T-helper 17 cell (primary cell): ENCODE measurements at regions not wholly inside any gene's neighbourhood (a gene's known extent, or its start where the extent isn't known, plus 50 kb on each side); places are given as distances from the start of the nearest gene placed in this dataset.
"Not testable (repeated sequence)": the region's sequence is repeated elsewhere in the genome, so short reads cannot be mapped to it uniquely, and the experiment has no call there.

Source experiments
- ATAC-seq: fragments of 150-1000 bp; cut with Tn5 transposase; 2 replicates; pipeline ENCODE4 v1.10.0; 2021; ENCODE audit warnings: mild to moderate bottlenecking, moderate library complexity
- DNase-seq, 3 donors: peaks; one replicate each; pipeline versions ENCODE4 v3.0.0 to v3.0.0-alpha.2; 2020 to 2021
- H3K9me3 ChIP-seq: one replicate; pipeline ENCODE4 v1.7.0; 2013; ENCODE audit warnings: low read length, mild to moderate bottlenecking; ENCODE audit not compliant: control insufficient read depth, poor library complexity, severe bottlenecking
- H3K27ac Mint-ChIP-seq: one replicate; pipeline ENCODE4 v1.8.0; 2022; ENCODE audit warnings: mild to moderate bottlenecking, moderate library complexity, mixed read lengths
- H3K27me3 Mint-ChIP-seq: one replicate; pipeline ENCODE4 v1.8.0; 2022; ENCODE audit warnings: mixed read lengths
- H3K36me3 Mint-ChIP-seq: one replicate; pipeline ENCODE4 v1.8.0; 2022; ENCODE audit warnings: low read depth, mixed read lengths
- H3K4me1 Mint-ChIP-seq: one replicate; pipeline ENCODE4 v1.8.0; 2022; ENCODE audit warnings: mild to moderate bottlenecking, mixed read lengths
- H3K4me3 Mint-ChIP-seq: one replicate; pipeline ENCODE4 v1.8.0; 2022; ENCODE audit warnings: mild to moderate bottlenecking, moderate library complexity, mixed read lengths

DNA sequence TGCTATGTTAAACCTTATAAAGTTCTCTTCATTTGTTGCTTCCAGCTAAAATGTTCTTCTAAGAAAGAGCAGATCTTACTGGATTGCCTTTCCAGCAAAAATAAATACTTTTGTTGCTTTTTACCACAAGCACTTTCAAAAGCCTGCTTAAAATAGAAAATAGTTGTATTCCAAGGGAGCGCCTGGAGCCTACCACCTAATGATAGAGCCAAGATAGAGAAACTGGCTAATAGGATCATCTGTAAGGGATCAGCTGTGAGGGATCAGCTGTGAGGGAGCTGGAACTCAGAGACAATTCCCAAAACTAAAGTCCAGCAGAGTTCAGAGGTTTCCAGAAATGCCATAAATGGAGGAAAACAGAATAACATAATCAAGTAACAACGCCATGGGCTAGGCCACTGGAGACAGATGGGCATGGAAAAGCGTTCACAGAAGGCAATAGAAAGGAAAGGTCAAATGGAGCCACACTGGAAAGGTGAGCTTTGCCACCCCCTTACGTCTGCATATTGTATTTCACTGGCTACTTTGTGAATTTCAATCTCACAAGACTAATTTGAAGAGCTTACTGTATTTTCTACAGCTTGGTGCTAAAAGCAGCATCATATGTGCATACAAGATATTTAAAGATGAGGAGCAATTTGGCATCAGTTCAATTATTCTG, 140.6 kb upstream of the TLE4 start:
- no peaks in the 10 kb centered on the region for H3K9me3 ChIP-seq
- Mint-ChIP-seq H3K4me1 (no peaks in the 10 kb centered on the region), H3K4me3 (no peak overlapping the region), H3K36me3 (no peaks in the 10 kb centered on the region), H3K27ac (no peak overlapping the region), H3K27me3 (peaks cover 14% of the 10 kb centered on the region)
- ATAC-seq (no peak), DNase-seq (no peak)

DNA sequence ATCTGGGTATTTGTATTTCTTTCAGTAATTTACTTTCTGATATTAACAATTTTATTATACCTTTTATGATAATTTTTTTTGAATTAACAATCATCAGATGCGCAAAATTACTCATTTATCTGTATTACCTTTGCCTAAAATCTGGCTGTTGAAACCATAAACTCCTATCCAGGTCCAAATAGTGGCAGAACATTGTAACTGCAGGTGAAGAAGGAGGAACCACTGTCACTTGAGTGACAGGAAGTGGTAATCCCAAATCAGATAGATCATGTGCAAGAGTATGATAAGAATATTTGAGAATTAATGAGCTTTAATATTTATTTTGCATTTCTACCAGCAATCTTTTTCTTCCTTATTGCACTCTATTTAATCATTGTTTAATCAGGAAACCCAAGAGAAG, 139.3 kb upstream of the TLE4 start:
- Mint-ChIP-seq H3K27ac (no peak overlapping the region), H3K4me1 (no peaks in the 10 kb centered on the region), H3K4me3 (no peak overlapping the region), H3K27me3 (peaks cover 14% of the 10 kb centered on the region), H3K36me3 (no peaks in the 10 kb centered on the region)
- ATAC-seq (no peak), DNase-seq (no peak)
- no peaks in the 10 kb centered on the region for H3K9me3 ChIP-seq

DNA sequence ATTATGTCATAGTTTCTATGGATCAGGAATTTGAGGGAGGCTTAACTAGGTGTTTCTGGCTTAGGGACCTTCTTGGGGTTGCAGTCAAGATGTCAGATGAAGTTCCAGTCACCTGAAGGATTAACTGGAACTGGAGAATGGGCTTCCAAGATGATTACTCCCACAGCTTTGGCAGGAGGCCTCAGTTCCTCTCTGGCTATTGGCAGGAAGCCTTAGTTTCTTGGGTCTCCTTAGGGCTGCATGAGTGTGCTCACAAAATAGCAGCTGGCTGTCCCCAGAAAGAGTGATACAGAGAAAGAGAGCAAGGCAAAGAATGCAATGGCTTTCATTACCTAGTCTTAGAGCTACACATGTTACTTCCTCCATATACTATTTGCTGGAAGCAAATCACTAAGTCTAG, 138.1 kb upstream of the TLE4 start:
- Mint-ChIP-seq H3K4me3 (no peak overlapping the region), H3K27ac (no peak overlapping the region), H3K36me3 (no peaks in the 10 kb centered on the region), H3K4me1 (no peaks in the 10 kb centered on the region), H3K27me3 (peaks cover 22% of the 10 kb centered on the region)
- no peak for DNase-seq
- no peaks in the 10 kb centered on the region for H3K9me3 ChIP-seq
- no peak for ATAC-seq

DNA sequence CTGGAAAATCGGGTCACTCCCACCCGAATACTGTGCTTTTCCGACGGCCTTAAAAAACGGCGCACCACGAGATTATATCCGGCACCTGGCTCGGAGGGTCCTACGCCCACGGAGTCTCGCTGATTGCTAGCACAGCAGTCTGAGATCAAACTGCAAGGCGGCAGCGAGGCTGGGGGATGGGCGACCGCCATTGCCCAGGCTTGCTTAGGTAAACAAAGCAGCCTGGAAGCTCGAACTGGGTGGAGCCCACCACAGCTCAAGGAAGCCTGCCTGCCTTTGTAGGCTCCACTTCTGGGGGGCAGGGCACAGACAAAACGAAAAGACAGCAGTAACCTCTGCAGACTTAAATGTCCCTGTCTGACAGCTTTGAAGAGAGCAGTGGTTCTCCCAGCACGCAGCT, 132.5 kb upstream of the TLE4 start:
- peaks cover 22% of the 10 kb centered on the region for H3K27me3 Mint-ChIP-seq
- H3K9me3 ChIP-seq, DNase-seq, H3K36me3 Mint-ChIP-seq, H3K4me1 Mint-ChIP-seq, ATAC-seq, H3K27ac Mint-ChIP-seq, H3K4me3 Mint-ChIP-seq: not testable (repeated sequence)

DNA sequence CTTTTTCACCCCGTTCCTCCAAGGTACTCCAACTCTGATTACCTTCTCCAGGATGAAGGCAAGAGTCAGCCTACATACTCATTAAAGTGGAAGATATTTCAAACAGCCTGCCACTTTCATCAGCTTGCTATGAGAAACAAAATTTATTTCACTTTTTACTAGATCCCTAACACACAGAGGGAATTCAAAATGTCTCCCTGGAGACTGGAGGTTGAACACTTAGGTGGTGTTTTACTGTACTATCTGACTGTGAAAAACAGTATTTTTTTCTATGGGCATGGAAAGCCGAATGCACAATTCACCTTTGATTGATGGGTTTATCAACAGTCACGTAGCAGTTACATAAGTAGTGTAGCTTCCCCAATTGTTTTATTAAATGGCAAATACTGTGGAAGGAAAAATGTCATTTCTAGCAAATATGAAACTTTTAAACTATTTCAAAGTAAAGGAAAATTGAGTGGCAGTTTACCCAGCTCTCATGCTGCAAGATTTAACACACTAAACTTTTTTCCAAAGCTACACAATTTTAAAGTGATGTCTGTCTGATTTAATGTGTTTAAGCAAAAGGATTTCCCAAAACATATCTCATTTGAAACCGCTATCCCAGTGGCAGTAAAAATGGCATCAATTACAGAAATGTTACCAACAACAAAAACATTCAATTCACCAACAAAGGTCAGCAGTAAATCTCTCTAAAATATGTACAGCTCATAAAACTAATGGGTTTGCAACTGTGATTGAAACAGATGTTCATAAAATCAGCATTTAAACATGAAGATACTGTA, 125.0 kb upstream of the TLE4 start:
- H3K27ac Mint-ChIP-seq, result no peak overlapping the region
- ATAC-seq, result no peak
- no peaks in the 10 kb centered on the region for H3K9me3 ChIP-seq
- H3K4me3 Mint-ChIP-seq, result no peak overlapping the region
- H3K4me1 Mint-ChIP-seq, result no peaks in the 10 kb centered on the region
- no peaks in the 10 kb centered on the region for H3K36me3 Mint-ChIP-seq
- no peak for DNase-seq
- H3K27me3 Mint-ChIP-seq, result no peaks in the 10 kb centered on the region

DNA sequence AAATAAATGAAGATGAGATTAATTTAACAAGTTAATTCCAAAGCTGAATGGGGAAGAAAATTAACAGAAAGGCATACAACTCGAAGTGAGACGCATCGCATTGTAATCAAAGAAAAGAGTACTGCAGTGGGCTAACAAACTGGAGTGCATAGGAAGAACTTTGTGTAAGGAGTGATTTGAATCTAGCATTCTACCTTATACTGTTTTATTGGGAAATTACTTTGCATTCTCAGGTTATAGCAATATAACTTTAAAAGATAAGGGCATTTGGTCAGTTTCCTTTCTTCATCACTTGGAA, 124.5 kb upstream of the TLE4 start:
- H3K27me3 Mint-ChIP-seq, result no peaks in the 10 kb centered on the region

DNA sequence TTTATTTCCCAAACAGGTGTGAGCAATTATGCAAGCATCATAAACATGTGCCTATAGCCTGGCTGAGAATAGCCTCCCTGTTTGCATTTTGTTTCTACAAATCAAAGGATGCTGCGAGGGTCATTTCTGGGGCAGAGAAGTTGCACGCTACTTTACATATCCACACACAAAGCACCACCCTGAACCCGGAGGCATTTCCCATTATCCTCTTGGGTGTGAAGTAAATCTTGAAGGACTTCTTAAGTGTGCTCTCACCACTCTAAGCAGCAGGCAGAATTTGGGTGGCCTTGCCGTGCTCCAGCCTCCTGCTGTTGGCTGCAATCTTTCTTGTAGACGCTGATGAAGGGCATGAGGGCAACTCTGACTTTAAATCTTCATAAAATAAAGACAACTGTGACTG, 124.0 kb upstream of the TLE4 start:
- H3K9me3 ChIP-seq, result no peaks in the 10 kb centered on the region
- no peak overlapping the region for H3K4me3 Mint-ChIP-seq
- H3K27ac Mint-ChIP-seq, result no peak overlapping the region
- H3K27me3 Mint-ChIP-seq, result no peaks in the 10 kb centered on the region
- no peaks in the 10 kb centered on the region for H3K4me1 Mint-ChIP-seq
- H3K36me3 Mint-ChIP-seq, result no peaks in the 10 kb centered on the region
- ATAC-seq (no peak), DNase-seq (no peak)

More for the DNA sequence above, 124.5 kb upstream of the TLE4 start:
- no peaks in the 10 kb centered on the region for H3K36me3 Mint-ChIP-seq
- no peak for ATAC-seq
- no peaks in the 10 kb centered on the region for H3K4me1 Mint-ChIP-seq
- DNase-seq, result no peak
- no peak overlapping the region for H3K27ac Mint-ChIP-seq
- no peaks in the 10 kb centered on the region for H3K9me3 ChIP-seq
- no peak overlapping the region for H3K4me3 Mint-ChIP-seq

DNA sequence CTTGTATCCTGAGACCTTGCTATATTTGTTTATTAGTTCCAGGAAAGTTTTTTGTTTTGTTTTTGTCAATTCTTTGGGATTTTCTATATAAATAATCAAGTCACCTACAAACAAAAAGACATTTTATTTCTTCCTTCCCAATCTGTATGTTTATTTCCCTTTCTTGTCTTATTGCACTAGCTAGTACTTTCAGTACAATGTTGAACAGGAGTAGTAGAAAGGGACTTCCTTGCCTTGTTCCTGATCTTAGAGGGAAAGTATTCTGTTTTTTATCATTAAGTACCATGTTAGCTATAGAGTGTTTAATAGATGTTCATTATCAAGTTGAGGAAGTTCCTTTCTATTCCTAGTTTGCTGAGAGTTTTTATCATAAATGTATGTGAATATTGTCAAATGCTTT, 119.5 kb upstream of the TLE4 start:
- no peak overlapping the region for H3K4me3 Mint-ChIP-seq
- DNase-seq, result no peak
- H3K27ac Mint-ChIP-seq, result no peak overlapping the region
- peaks cover 5% of the 10 kb centered on the region for H3K27me3 Mint-ChIP-seq
- ATAC-seq, result no peak
- H3K36me3 Mint-ChIP-seq, result no peaks in the 10 kb centered on the region
- H3K4me1 Mint-ChIP-seq, result no peaks in the 10 kb centered on the region
- H3K9me3 ChIP-seq, result no peaks in the 10 kb centered on the region

DNA sequence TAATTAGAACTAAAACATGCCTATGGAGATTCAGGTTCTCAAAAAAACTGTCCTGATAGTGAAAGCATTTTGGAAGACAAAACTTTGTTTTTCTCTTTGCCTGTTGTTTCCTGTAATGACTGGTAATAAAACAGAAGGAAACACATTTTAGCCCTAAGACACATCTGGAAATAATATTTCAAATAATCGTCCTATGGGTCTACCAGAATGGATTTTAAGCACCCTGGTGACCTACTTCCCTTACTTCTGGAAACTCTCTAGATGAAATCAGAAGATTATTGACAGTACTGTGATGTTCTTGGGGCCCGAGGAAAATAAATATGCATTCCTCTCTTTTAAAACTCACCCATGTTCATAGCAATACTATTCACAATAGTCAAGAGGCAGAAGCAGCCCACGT, 110.1 kb upstream of the TLE4 start:
- ATAC-seq, result no peak
- H3K27me3 Mint-ChIP-seq, result peaks cover 31% of the 10 kb centered on the region
- H3K4me1 Mint-ChIP-seq, result no peaks in the 10 kb centered on the region
- DNase-seq, result no peak
- peaks cover 2% of the 10 kb centered on the region for H3K36me3 Mint-ChIP-seq
- no peak overlapping the region for H3K27ac Mint-ChIP-seq
- H3K4me3 Mint-ChIP-seq, result no peak overlapping the region
- no peaks in the 10 kb centered on the region for H3K9me3 ChIP-seq

DNA sequence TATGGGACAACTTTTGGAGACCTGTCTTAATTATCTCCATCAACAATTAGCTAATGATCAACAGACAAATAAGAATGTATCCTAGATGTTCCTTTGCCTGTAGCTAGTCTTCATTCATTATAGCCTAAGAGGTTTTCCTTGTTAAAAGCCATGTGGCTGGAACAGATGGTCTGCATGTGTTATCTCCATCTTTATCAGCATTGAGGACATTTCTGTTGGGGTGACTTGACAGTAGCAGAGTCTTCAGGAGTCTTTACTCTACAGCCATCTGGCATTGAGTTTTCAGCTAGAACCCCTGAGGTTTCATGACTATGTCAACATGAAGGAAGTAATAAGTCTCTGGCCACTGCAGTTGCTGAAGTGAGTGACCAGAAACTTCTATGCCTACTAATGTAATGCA, 106.6 kb upstream of the TLE4 start:
- ATAC-seq (no peak), DNase-seq (no peak)
- Mint-ChIP-seq H3K4me1 (peaks cover 2% of the 10 kb centered on the region), H3K27me3 (peaks cover 9% of the 10 kb centered on the region), H3K27ac (no peak overlapping the region), H3K36me3 (no peaks in the 10 kb centered on the region), H3K4me3 (no peak overlapping the region)
- H3K9me3 ChIP-seq, result no peaks in the 10 kb centered on the region

DNA sequence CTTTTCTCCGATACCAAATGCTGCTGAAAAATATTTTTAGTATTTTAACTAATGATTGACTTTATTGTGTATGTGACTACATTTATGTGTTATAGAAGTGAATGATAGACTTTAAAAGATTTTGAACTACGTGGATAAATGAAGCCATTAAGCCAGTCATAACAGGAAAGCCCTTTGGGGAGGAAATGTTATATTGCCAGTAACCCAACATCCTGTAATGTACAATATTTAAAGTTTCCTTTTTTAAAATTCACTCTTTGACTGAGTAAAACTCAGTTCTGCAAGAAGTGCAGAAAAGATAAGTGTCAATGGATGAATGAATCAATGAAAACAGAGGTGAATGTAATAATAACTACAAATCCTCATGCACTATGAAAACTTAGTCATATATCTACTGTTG, 102.6 kb upstream of the TLE4 start:
- Mint-ChIP-seq H3K27me3 (no peaks in the 10 kb centered on the region), H3K27ac (no peak overlapping the region), H3K4me1 (peaks cover 2% of the 10 kb centered on the region), H3K36me3 (no peaks in the 10 kb centered on the region), H3K4me3 (no peak overlapping the region)
- no peaks in the 10 kb centered on the region for H3K9me3 ChIP-seq
- ATAC-seq (no peak), DNase-seq (no peak)

DNA sequence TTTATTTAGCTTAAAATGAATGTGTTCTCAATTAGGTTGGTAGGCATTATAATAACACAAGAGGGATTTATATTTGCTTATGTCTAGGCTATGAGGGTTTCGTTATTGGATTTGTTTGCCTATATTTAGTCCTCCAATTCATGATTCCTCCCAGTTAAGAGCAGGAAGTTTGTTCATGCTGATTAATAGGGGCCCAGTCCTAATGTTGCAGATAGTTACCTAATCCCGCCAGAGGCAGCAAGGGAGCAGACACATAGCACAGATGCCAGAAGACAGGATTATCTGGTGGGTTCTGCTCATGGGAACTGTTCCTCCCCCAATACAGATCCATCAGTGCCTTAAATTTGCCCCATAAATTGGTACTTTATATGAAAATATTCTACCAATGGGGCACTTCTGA, 100.8 kb upstream of the TLE4 start:
- peaks cover 2% of the 10 kb centered on the region for H3K4me1 Mint-ChIP-seq
- H3K36me3 Mint-ChIP-seq, result no peaks in the 10 kb centered on the region
- DNase-seq, result no peak
- no peak overlapping the region for H3K27ac Mint-ChIP-seq
- H3K27me3 Mint-ChIP-seq, result no peaks in the 10 kb centered on the region
- H3K4me3 Mint-ChIP-seq, result no peak overlapping the region
- no peaks in the 10 kb centered on the region for H3K9me3 ChIP-seq
- ATAC-seq, result no peak

DNA sequence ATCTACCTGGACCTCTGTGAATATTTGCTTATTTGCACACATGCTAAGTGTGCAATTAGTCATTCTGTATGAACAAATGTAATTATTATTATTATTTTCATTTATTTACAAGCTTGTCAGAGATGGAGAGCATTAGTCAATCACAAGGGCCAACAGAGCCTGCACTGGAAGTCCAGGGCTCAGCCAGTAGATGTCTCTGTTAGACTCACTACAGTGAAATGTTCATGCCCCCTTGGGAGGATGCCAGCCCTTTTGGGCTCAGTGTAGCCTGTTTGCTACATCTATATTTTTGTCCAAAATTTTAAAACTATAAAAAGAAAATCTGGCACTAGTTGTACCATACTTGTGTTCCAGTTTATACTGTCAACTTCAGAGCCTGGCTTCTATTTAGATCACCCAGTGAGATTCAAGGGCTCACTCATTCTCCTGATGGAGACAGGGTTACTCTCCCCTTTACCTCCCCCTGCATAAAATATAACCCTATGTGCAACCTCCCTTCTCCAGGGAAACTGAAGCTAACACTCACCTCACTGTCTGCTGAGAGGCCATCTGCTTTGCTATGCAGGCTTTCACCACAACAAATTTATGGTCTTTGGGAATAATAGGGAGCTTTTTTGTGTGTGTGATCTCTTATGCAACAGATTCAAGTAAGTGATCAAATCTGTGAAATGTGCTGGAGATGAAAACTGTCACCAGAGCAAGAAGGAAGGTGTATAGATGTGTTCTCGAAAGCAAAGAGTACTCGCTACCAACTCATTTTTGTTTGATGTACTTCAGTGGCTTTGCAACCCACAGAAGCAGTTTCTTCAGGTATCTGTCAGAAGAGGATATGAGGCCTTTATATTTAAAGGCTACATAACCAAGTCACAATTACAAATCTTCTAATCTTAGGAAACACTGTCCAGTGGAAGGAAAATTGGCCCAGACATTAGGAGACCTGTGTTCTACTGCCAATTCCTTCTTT, 99.9 kb upstream of the TLE4 start:
- no peaks in the 10 kb centered on the region for H3K9me3 ChIP-seq
- H3K27me3 Mint-ChIP-seq, result no peaks in the 10 kb centered on the region
- DNase-seq, result peak in 1 of 3 donors; percentile 4
- ATAC-seq, result no peak
- H3K36me3 Mint-ChIP-seq, result no peaks in the 10 kb centered on the region
- H3K4me1 Mint-ChIP-seq, result peaks cover 2% of the 10 kb centered on the region
- no peak overlapping the region for H3K4me3 Mint-ChIP-seq
- no peak overlapping the region for H3K27ac Mint-ChIP-seq
